CD14-positive monocyte (primary cell): ENCODE measurements at regions not wholly inside any gene's neighbourhood (a gene's known extent, or its start where the extent isn't known, plus 50 kb on each side); places are given as distances from the start of the nearest gene placed in this dataset.

Experiments used
- DNase-seq, 3 donors: peaks; one replicate each; pipeline ENCODE4 v3.0.0-alpha.2; 2011 to 2022
- H2AFZ ChIP-seq: 2 replicates; pipeline ENCODE4 v1.6.0; 2012; ENCODE audit warnings: mild to moderate bottlenecking, low read depth, low read length, inconsistent platforms; ENCODE audit not compliant: insufficient read depth, poor library complexity, severe bottlenecking
- H3K27ac ChIP-seq, 2 donors: 1 replicate in 1 of 2; 2 replicates in 1 of 2; pipeline ENCODE4 v1.5.1; 2012 to 2013; ENCODE audit warnings: low read length in 2 of 2, control low read depth in 1 of 2, inconsistent platforms in 1 of 2, low read depth in 1 of 2, mild to moderate bottlenecking in 1 of 2
- H3K27me3 ChIP-seq, 2 donors: one replicate each; pipeline versions ENCODE4 v1.6.0 to v1.6.1; 2011 to 2013; ENCODE audit warnings: low read length in 2 of 2; ENCODE audit not compliant: control insufficient read depth in 2 of 2, insufficient read depth in 2 of 2
- H3K36me3 ChIP-seq, 2 donors: replicated peaks in 1 of 2; 1 replicate in 1 of 2; 2 replicates in 1 of 2; pipeline versions ENCODE4 v1.5.1 to v1.6.1; 2012 to 2013; ENCODE audit warnings: low read length in 2 of 2, control low read depth in 1 of 2, inconsistent platforms in 1 of 2, mild to moderate bottlenecking in 1 of 2; ENCODE audit not compliant: insufficient read depth in 2 of 2, control insufficient read depth in 1 of 2
- H3K4me1 ChIP-seq, 2 donors: 1 replicate in 1 of 2; 2 replicates in 1 of 2; pipeline versions ENCODE4 v1.5.1 to v1.6.1; 2012 to 2013; ENCODE audit warnings: low read length in 2 of 2, control low read depth in 1 of 2, inconsistent platforms in 1 of 2, mild to moderate bottlenecking in 1 of 2, moderate library complexity in 1 of 2; ENCODE audit not compliant: insufficient read depth in 2 of 2, control insufficient read depth in 1 of 2
- H3K4me2 ChIP-seq: replicated peaks from 2 replicates; pipeline ENCODE3; 2012; ENCODE audit warnings: low read length, moderate library complexity, mild to moderate bottlenecking; ENCODE audit not compliant: poor library complexity, severe bottlenecking; ENCODE audit errors: extremely low read depth
- H3K4me3 ChIP-seq, 3 experiments: fragments of 200-600 bp in 1 of 3; sonication (generic) in 1 of 3; replicated peaks in 1 of 3; 1 replicate in 2 of 3; 2 replicates in 1 of 3; pipeline ENCODE4 v1.5.1; 2011 to 2013; ENCODE audit warnings: low read length in 3 of 3, mild to moderate bottlenecking in 3 of 3, control low read depth in 2 of 3, low read depth in 2 of 3, inconsistent platforms in 1 of 3, moderate library complexity in 1 of 3
- H3K79me2 ChIP-seq: 2 replicates; pipeline ENCODE4 v1.6.0; 2012; ENCODE audit warnings: mild to moderate bottlenecking, control low read depth, inconsistent platforms, low read length, moderate library complexity; ENCODE audit not compliant: insufficient read depth
- H3K9ac ChIP-seq: 2 replicates; pipeline ENCODE4 v1.6.0; 2017; ENCODE audit warnings: low read length, mild to moderate bottlenecking; ENCODE audit not compliant: insufficient read depth, poor library complexity, severe bottlenecking
- H3K9me3 ChIP-seq, 2 donors: replicated peaks in 1 of 2; 1 replicate in 1 of 2; 2 replicates in 1 of 2; pipeline versions ENCODE4 v1.5.1 to v1.6.1; 2012 to 2013; ENCODE audit warnings: low read length in 2 of 2, control low read depth in 1 of 2; ENCODE audit not compliant: control insufficient read depth in 1 of 2, insufficient read depth in 1 of 2
- H4K20me1 ChIP-seq: 2 replicates; pipeline ENCODE4 v1.6.0; 2012; ENCODE audit warnings: mild to moderate bottlenecking, low read length, control low read depth, moderate library complexity; ENCODE audit not compliant: insufficient read depth
- H3K27ac Mint-ChIP-seq, 7 donors: one replicate each; pipeline ENCODE4 v1.8.0; 2020; ENCODE audit warnings: mild to moderate bottlenecking in 7 of 7, mixed read lengths in 7 of 7, moderate library complexity in 6 of 7, inconsistent platforms in 2 of 7
- H3K27me3 Mint-ChIP-seq, 3 donors: one replicate each; pipeline ENCODE4 v1.8.0; 2021 to 2022; ENCODE audit warnings: low read depth in 3 of 3, mild to moderate bottlenecking in 3 of 3, mixed read lengths in 3 of 3, moderate library complexity in 3 of 3, inconsistent platforms in 1 of 3
- H3K36me3 Mint-ChIP-seq, 2 donors: one replicate each; pipeline ENCODE4 v1.8.0; 2020; ENCODE audit warnings: mixed read lengths in 2 of 2, inconsistent platforms in 1 of 2, mild to moderate bottlenecking in 1 of 2
- H3K4me1 Mint-ChIP-seq: one replicate; pipeline ENCODE4 v1.8.0; 2020; ENCODE audit warnings: mild to moderate bottlenecking, mixed read lengths
- H3K4me3 Mint-ChIP-seq, 2 donors: one replicate each; pipeline ENCODE4 v1.8.0; 2020; ENCODE audit warnings: mild to moderate bottlenecking in 2 of 2, mixed read lengths in 2 of 2, moderate library complexity in 1 of 2
- H3K9me3 Mint-ChIP-seq, 7 donors: one replicate each; pipeline ENCODE4 v1.8.0; 2020 to 2022; ENCODE audit warnings: mixed read lengths in 7 of 7, mild to moderate bottlenecking in 6 of 7, moderate library complexity in 6 of 7, inconsistent platforms in 2 of 7
- CTCF ChIP-seq: fragments of 200-600 bp; IDR thresholded peaks from one replicate; pipeline ENCODE4 v1.8.0; 2022; ENCODE audit warnings: antibody characterized with exemption, mild to moderate bottlenecking
- WGBS: methylation state at CpG from one replicate; pipeline ENCODE4 v1.1.5; 2013; ENCODE audit warnings: missing lambda C conversion rate; ENCODE audit not compliant: insufficient coverage; 5-methylcytosine and 5-hydroxymethylcytosine counted together
- intact Hi-C, 2 donors: fragments of 100-400 bp; cut with micrococcal nuclease; formaldehyde crosslinking; loops; one replicate each; pipeline versions ENCODE4 v1.15.0 to v1.15.1; 2023

- Mint-ChIP-seq H3K27me3 (peaks cover 17 to 21% (median 20%) of the 10 kb centered on the region in 3 donors), H3K9me3 (peaks cover 0 to 2% (median 0%) of the 10 kb centered on the region in 7 donors), H3K27ac (peak overlapping the region in 2 of 7 donors; percentile 41 to 45), H3K36me3 (peaks cover 0 to 6% of the 10 kb centered on the region in 2 donors), H3K4me1 (peaks cover 23% of the 10 kb centered on the region), H3K4me3 (peak overlapping the region; percentile 73 to 89)
- Histone ChIP-seq H3K4me3 (peak overlapping the region in 2 of 3 experiments; percentile 3 to 64), H3K36me3 (no peaks in the 10 kb centered on the region), H3K27ac (no peak overlapping the region), H3K27me3 (peaks cover 0 to 14% of the 10 kb centered on the region in 2 donors), H3K9ac (peak overlapping the region; percentile 64), H4K20me1 (no peaks in the 10 kb centered on the region), H3K79me2 (no peaks in the 10 kb centered on the region), H3K9me3 (no peaks in the 10 kb centered on the region), H3K4me1 (peaks cover 18 to 27% of the 10 kb centered on the region in 2 donors), H2AFZ (peak overlapping the region; percentile 75), H3K4me2 (peak overlapping the region; percentile 80)
- 5% methylated on average over 40 of the region's 48 CpGs for WGBS
- no peak for DNase-seq
- no peak for TF ChIP-seq CTCF
- intact Hi-C loops = no loop called here
Measured at GRCh38 chr18:10131460-10132395, 217.9 kb downstream of the VAPA start.

- Histone ChIP-seq H3K27me3 (peaks cover 0 to 14% of the 10 kb centered on the region in 2 donors), H2AFZ (no peak overlapping the region), H3K9ac (no peak overlapping the region), H3K9me3 (no peaks in the 10 kb centered on the region), H3K4me1 (peaks cover 18 to 27% of the 10 kb centered on the region in 2 donors), H3K36me3 (no peaks in the 10 kb centered on the region), H3K4me3 (no peak overlapping the region), H3K27ac (no peak overlapping the region), H4K20me1 (no peaks in the 10 kb centered on the region), H3K4me2 (no peak overlapping the region), H3K79me2 (no peaks in the 10 kb centered on the region)
- peaks cover 20% of the 10 kb centered on the region for H3K4me1 Mint-ChIP-seq
- DNase-seq = no peak
- peaks cover 0 to 3% (median 0%) of the 10 kb centered on the region in 7 donors for H3K9me3 Mint-ChIP-seq
- TF ChIP-seq CTCF = no peak
- no peak overlapping the region for H3K4me3 Mint-ChIP-seq
- no CpG with 5 or more reads among the region's 2 CpGs for WGBS
- intact Hi-C loops = no loop called here
- no peak overlapping the region for H3K27ac Mint-ChIP-seq
- H3K27me3 Mint-ChIP-seq = peaks cover 14 to 21% (median 18%) of the 10 kb centered on the region in 3 donors
- H3K36me3 Mint-ChIP-seq = peaks cover 0 to 3% of the 10 kb centered on the region in 2 donors
Measured at GRCh38 chr18:10133516-10133915, 219.7 kb downstream of the VAPA start.
